ENCODE measurements at regions not wholly inside any gene's neighbourhood (a gene's known extent, or its start where the extent isn't known, plus 50 kb on each side); places are given as distances from the start of the nearest gene placed in this dataset.

DNA sequence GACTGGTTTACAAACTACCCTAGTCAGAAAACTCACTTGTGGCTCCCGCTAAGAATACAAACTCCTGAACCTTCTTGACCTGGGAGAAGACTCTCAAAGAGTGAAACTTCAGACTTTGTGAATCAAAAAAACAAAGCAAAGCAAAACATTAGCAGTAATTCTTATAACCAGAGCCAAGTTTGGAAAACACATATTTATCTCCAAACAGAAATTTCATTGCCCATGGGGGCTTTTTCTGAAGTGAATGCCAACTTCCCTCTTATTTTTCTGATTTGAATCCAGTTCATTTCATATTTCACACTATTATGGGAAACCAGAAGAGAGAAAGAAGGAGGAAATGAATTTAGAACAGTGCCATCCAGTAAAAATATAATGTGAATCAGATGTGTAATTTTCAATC is 55.7 kb upstream of the ZNF385D start:
- H3K4me1 ChIP-seq (ENCODE audit: insufficient read depth, low read length, severe bottlenecking): no peaks in the 10 kb centered on the region
- no peak overlapping the region for H3K9ac ChIP-seq (ENCODE audit: low read length)
- H3K27ac ChIP-seq (ENCODE audit: low read depth, low read length, poor library complexity, severe bottlenecking): no peak overlapping the region
- no peaks in the 10 kb centered on the region for H3K36me3 ChIP-seq (ENCODE audit: insufficient read depth, low read length)
- H3K27me3 ChIP-seq (ENCODE audit: insufficient read depth, low read length): no peaks in the 10 kb centered on the region
- H3K79me2 ChIP-seq (ENCODE audit: insufficient read depth, low read length): no peaks in the 10 kb centered on the region
- H3K9me2 ChIP-seq (ENCODE audit: low read depth, low read length): no peaks in the 10 kb centered on the region
- H3K4me3 ChIP-seq (ENCODE audit: low read depth, low read length, poor library complexity, severe bottlenecking): no peak overlapping the region
- no peak overlapping the region for H3K4me2 ChIP-seq (ENCODE audit: low read length)
- no peaks in the 10 kb centered on the region for H3F3A ChIP-seq (ENCODE audit: insufficient read depth, low read length)
- TF ChIP-seq EZH2 (IDR thresholded peaks at IDR 0.05; ENCODE audit: borderline replicate concordance, low read length): no peak
- TF ChIP-seq, protein P1, sequence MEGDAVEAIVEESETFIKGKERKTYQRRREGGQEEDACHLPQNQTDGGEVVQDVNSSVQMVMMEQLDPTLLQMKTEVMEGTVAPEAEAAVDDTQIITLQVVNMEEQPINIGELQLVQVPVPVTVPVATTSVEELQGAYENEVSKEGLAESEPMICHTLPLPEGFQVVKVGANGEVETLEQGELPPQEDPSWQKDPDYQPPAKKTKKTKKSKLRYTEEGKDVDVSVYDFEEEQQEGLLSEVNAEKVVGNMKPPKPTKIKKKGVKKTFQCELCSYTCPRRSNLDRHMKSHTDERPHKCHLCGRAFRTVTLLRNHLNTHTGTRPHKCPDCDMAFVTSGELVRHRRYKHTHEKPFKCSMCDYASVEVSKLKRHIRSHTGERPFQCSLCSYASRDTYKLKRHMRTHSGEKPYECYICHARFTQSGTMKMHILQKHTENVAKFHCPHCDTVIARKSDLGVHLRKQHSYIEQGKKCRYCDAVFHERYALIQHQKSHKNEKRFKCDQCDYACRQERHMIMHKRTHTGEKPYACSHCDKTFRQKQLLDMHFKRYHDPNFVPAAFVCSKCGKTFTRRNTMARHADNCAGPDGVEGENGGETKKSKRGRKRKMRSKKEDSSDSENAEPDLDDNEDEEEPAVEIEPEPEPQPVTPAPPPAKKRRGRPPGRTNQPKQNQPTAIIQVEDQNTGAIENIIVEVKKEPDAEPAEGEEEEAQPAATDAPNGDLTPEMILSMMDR (IDR thresholded peaks at IDR 0.05; ENCODE audit: low read length): no peak
- no peaks in the 10 kb centered on the region for H4K20me1 ChIP-seq (ENCODE audit: insufficient read depth, low read length)
- no peak overlapping the region for H2AFZ ChIP-seq (ENCODE audit: low read length)
- H3K9me3 ChIP-seq (ENCODE audit: low read length): no peaks in the 10 kb centered on the region

DNA sequence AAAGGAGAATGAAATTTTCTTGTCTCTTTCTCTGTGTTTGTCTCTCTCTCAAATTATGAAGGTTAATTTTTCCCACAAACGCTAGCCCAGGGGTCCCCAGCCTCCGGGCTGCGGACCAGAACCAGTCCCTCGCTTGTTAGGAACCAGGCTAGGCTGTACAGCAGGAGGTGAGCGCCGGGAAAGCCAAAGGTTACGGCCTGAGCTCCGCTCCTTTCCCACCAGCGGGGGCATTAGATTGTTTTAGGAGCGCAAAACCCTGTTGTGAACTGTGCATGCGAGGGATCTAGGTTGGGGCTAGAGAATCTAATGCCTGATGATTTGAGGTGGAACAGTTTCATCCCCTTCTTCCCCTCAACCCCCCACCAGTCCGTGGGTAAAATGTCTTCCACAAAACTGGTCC is 74.7 kb upstream of the ZNF385D start:
- H2AFZ ChIP-seq (ENCODE audit: low read length): no peak overlapping the region

DNA sequence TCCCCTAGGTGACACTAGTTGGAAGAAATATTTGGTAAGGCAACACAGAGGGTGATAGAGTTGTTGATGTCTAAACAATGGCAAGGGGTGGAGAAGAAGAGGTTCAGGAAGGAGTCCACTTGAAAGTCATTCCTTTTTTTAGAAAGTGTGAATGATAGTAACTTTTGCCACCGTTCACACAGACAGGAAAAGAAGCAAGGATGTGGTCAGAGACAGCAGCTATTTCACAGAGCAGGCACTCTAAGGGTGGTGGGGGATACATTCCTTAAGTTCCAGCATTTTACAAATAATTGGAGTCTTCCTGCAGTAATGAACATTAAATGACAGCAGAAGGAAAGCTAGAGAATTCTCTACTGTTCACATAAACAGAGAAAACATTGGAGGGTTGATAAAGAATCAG is 75.4 kb upstream of the ZNF385D start:
- Histone ChIP-seq H3F3A (ENCODE audit: insufficient read depth, low read length) (no peaks in the 10 kb centered on the region), H3K9ac (ENCODE audit: low read length) (no peak overlapping the region), H3K9me3 (ENCODE audit: low read length) (no peaks in the 10 kb centered on the region), H2AFZ (ENCODE audit: low read length) (no peak overlapping the region), H3K79me2 (ENCODE audit: insufficient read depth, low read length) (no peaks in the 10 kb centered on the region), H3K27me3 (ENCODE audit: insufficient read depth, low read length) (no peaks in the 10 kb centered on the region), H3K4me3 (ENCODE audit: low read depth, low read length, poor library complexity, severe bottlenecking) (no peak overlapping the region), H3K36me3 (ENCODE audit: insufficient read depth, low read length) (no peaks in the 10 kb centered on the region), H4K20me1 (ENCODE audit: insufficient read depth, low read length) (no peaks in the 10 kb centered on the region), H3K4me2 (ENCODE audit: low read length) (no peak overlapping the region), H3K9me2 (ENCODE audit: low read depth, low read length) (no peaks in the 10 kb centered on the region), H3K4me1 (ENCODE audit: insufficient read depth, low read length, severe bottlenecking) (no peaks in the 10 kb centered on the region), H3K27ac (ENCODE audit: low read depth, low read length, poor library complexity, severe bottlenecking) (no peak overlapping the region)
- TF ChIP-seq, protein P1 (IDR thresholded peaks at IDR 0.05; ENCODE audit: low read length): no peak
- no peak for TF ChIP-seq EZH2 (IDR thresholded peaks at IDR 0.05; ENCODE audit: borderline replicate concordance, low read length)

More for the DNA sequence above, 74.7 kb upstream of the ZNF385D start:
- Histone ChIP-seq H3K9ac (ENCODE audit: low read length) (no peak overlapping the region), H3K4me2 (ENCODE audit: low read length) (no peak overlapping the region), H3K79me2 (ENCODE audit: insufficient read depth, low read length) (no peaks in the 10 kb centered on the region), H3K4me3 (ENCODE audit: low read depth, low read length, poor library complexity, severe bottlenecking) (no peak overlapping the region), H3K4me1 (ENCODE audit: insufficient read depth, low read length, severe bottlenecking) (no peaks in the 10 kb centered on the region), H3K36me3 (ENCODE audit: insufficient read depth, low read length) (no peaks in the 10 kb centered on the region), H3K27me3 (ENCODE audit: insufficient read depth, low read length) (no peaks in the 10 kb centered on the region), H3F3A (ENCODE audit: insufficient read depth, low read length) (no peaks in the 10 kb centered on the region), H3K9me3 (ENCODE audit: low read length) (no peaks in the 10 kb centered on the region), H4K20me1 (ENCODE audit: insufficient read depth, low read length) (no peaks in the 10 kb centered on the region), H3K27ac (ENCODE audit: low read depth, low read length, poor library complexity, severe bottlenecking) (no peak overlapping the region), H3K9me2 (ENCODE audit: low read depth, low read length) (no peaks in the 10 kb centered on the region)
- no peak for TF ChIP-seq EZH2 (IDR thresholded peaks at IDR 0.05; ENCODE audit: borderline replicate concordance, low read length)
- TF ChIP-seq, protein P1 (IDR thresholded peaks at IDR 0.05; ENCODE audit: low read length): no peak
